ENCODE measurements at regions not wholly inside any gene's neighbourhood (a gene's known extent, or its start where the extent isn't known, plus 50 kb on each side); places are given as distances from the start of the nearest gene placed in this dataset.
"Not testable (repeated sequence)": the region's sequence is repeated elsewhere in the genome, so short reads cannot be mapped to it uniquely, and the experiment has no call there.

DNA sequence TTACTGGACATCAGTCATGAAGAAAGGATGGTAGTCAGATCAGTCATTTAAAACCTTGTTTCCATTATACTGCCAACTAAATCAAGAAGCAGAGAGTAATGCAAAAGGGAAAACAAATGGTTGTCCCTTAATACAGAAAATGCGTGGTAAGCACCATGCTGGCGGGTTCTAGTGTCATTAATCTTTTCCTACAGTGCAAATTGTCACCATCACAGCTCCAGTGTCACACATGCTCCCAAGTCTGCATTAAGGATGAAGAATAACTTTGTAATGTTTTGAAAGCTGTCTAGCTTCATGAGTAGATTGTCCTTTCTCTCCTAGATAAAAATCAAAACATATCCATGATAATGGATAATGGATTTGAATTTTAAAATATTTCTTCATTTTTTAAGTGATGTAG is 735.6 kb downstream of the EPHA7 start:
- Histone ChIP-seq H3K79me2 (ENCODE audit: control insufficient read depth, insufficient read depth, low read length) (no peaks in the 10 kb centered on the region), H3K27ac (ENCODE audit: insufficient read depth, low read length) (no peak overlapping the region), H3K4me1 (ENCODE audit: control insufficient read depth, extremely low read depth, insufficient read depth, low read length) (no peaks in the 10 kb centered on the region), H4K20me1 (ENCODE audit: control insufficient read depth, extremely low read depth, insufficient read depth, low read length) (no peaks in the 10 kb centered on the region), H3K4me3 (replicated peaks in 1 of 4; ENCODE audit: control extremely low read depth in 1 of 4, insufficient read depth in 1 of 4, low read depth in 3 of 4, low read length in 4 of 4) (no peak overlapping the region), H2AFZ (ENCODE audit: low read length) (no peak overlapping the region), H3K9me3 (ENCODE audit: control insufficient read depth, insufficient read depth, low read depth, low read length) (no peaks in the 10 kb centered on the region), H3K36me3 (ENCODE audit: control insufficient read depth, insufficient read depth, low read length) (no peaks in the 10 kb centered on the region), H3K9ac (ENCODE audit: insufficient read depth, low read length) (no peak overlapping the region), H3K27me3 (ENCODE audit: control insufficient read depth, insufficient read depth, low read length) (no peaks in the 10 kb centered on the region), H3K4me2 (ENCODE audit: extremely low read depth, insufficient read depth, low read length) (no peak overlapping the region)
- TF ChIP-seq EZH2 (IDR thresholded peaks at IDR 0.05; ENCODE audit: low read length, missing control alignments), result no peak
- TF ChIP-seq, protein P1, sequence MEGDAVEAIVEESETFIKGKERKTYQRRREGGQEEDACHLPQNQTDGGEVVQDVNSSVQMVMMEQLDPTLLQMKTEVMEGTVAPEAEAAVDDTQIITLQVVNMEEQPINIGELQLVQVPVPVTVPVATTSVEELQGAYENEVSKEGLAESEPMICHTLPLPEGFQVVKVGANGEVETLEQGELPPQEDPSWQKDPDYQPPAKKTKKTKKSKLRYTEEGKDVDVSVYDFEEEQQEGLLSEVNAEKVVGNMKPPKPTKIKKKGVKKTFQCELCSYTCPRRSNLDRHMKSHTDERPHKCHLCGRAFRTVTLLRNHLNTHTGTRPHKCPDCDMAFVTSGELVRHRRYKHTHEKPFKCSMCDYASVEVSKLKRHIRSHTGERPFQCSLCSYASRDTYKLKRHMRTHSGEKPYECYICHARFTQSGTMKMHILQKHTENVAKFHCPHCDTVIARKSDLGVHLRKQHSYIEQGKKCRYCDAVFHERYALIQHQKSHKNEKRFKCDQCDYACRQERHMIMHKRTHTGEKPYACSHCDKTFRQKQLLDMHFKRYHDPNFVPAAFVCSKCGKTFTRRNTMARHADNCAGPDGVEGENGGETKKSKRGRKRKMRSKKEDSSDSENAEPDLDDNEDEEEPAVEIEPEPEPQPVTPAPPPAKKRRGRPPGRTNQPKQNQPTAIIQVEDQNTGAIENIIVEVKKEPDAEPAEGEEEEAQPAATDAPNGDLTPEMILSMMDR (conservative IDR thresholded peaks at IDR 0.05 in 1 of 2, IDR thresholded peaks at IDR 0.05 in 1 of 2; ENCODE audit: low read depth in 1 of 2, low read length in 2 of 2), result no peak
- DNase-seq (ENCODE audit: low read depth in 2 of 2), result no peak

- TF ChIP-seq EZH2 (IDR thresholded peaks at IDR 0.05; ENCODE audit: low read length, missing control alignments), result no peak
- TF ChIP-seq, protein P1 (conservative IDR thresholded peaks at IDR 0.05 in 1 of 2, IDR thresholded peaks at IDR 0.05 in 1 of 2; ENCODE audit: low read depth in 1 of 2, low read length in 2 of 2), result no peak
- DNase-seq (ENCODE audit: low read depth in 2 of 2), result no peak
Observed at GRCh38 chr6:92682516-92683398, 736.6 kb downstream of the EPHA7 start.

GRCh38 chr6:92681401-92681800 is 738.0 kb downstream of the EPHA7 start:
- no peak for DNase-seq (ENCODE audit: low read depth in 2 of 2)
- Histone ChIP-seq H3K4me3 (replicated peaks in 1 of 4; ENCODE audit: control extremely low read depth in 1 of 4, insufficient read depth in 1 of 4, low read depth in 3 of 4, low read length in 4 of 4) (no peak overlapping the region), H2AFZ (ENCODE audit: low read length) (no peak overlapping the region)

More at GRCh38 chr6:92682516-92683398, 736.6 kb downstream of the EPHA7 start:
- no peaks in the 10 kb centered on the region for H3K36me3 ChIP-seq (ENCODE audit: control insufficient read depth, insufficient read depth, low read length)
- H3K27me3 ChIP-seq (ENCODE audit: control insufficient read depth, insufficient read depth, low read length), result no peaks in the 10 kb centered on the region
- no peak overlapping the region for H3K9ac ChIP-seq (ENCODE audit: insufficient read depth, low read length)
- H3K79me2 ChIP-seq (ENCODE audit: control insufficient read depth, insufficient read depth, low read length), result no peaks in the 10 kb centered on the region
- H3K4me3 ChIP-seq (replicated peaks in 1 of 4; ENCODE audit: control extremely low read depth in 1 of 4, insufficient read depth in 1 of 4, low read depth in 3 of 4, low read length in 4 of 4), result no peak overlapping the region
- no peaks in the 10 kb centered on the region for H3K9me3 ChIP-seq (ENCODE audit: control insufficient read depth, insufficient read depth, low read depth, low read length)
- no peak overlapping the region for H3K27ac ChIP-seq (ENCODE audit: insufficient read depth, low read length)
- no peaks in the 10 kb centered on the region for H3K4me1 ChIP-seq (ENCODE audit: control insufficient read depth, extremely low read depth, insufficient read depth, low read length)
- no peaks in the 10 kb centered on the region for H4K20me1 ChIP-seq (ENCODE audit: control insufficient read depth, extremely low read depth, insufficient read depth, low read length)
- no peak overlapping the region for H3K4me2 ChIP-seq (ENCODE audit: extremely low read depth, insufficient read depth, low read length)
- no peak overlapping the region for H2AFZ ChIP-seq (ENCODE audit: low read length)

GRCh38 chr6:92671462-92671861 is 747.9 kb downstream of the EPHA7 start:
- DNase-seq (ENCODE audit: low read depth in 2 of 2); H3K27ac ChIP-seq (ENCODE audit: insufficient read depth, low read length): not testable (repeated sequence)

More at GRCh38 chr6:92681401-92681800, 738.0 kb downstream of the EPHA7 start:
- Histone ChIP-seq H3K4me2 (ENCODE audit: extremely low read depth, insufficient read depth, low read length) (no peak overlapping the region), H3K9ac (ENCODE audit: insufficient read depth, low read length) (no peak overlapping the region), H4K20me1 (ENCODE audit: control insufficient read depth, extremely low read depth, insufficient read depth, low read length) (no peaks in the 10 kb centered on the region), H3K27me3 (ENCODE audit: control insufficient read depth, insufficient read depth, low read length) (no peaks in the 10 kb centered on the region), H3K79me2 (ENCODE audit: control insufficient read depth, insufficient read depth, low read length) (no peaks in the 10 kb centered on the region), H3K27ac (ENCODE audit: insufficient read depth, low read length) (no peak overlapping the region), H3K4me1 (ENCODE audit: control insufficient read depth, extremely low read depth, insufficient read depth, low read length) (no peaks in the 10 kb centered on the region), H3K36me3 (ENCODE audit: control insufficient read depth, insufficient read depth, low read length) (no peaks in the 10 kb centered on the region), H3K9me3 (ENCODE audit: control insufficient read depth, insufficient read depth, low read depth, low read length) (no peaks in the 10 kb centered on the region)
- no peak for TF ChIP-seq EZH2 (IDR thresholded peaks at IDR 0.05; ENCODE audit: low read length, missing control alignments)
- TF ChIP-seq, protein P1 (conservative IDR thresholded peaks at IDR 0.05 in 1 of 2, IDR thresholded peaks at IDR 0.05 in 1 of 2; ENCODE audit: low read depth in 1 of 2, low read length in 2 of 2), result no peak

More at GRCh38 chr6:92671462-92671861, 747.9 kb downstream of the EPHA7 start:
- H2AFZ ChIP-seq (ENCODE audit: low read length); H3K4me2 ChIP-seq (ENCODE audit: extremely low read depth, insufficient read depth, low read length); H3K4me1 ChIP-seq (ENCODE audit: control insufficient read depth, extremely low read depth, insufficient read depth, low read length); H3K36me3 ChIP-seq (ENCODE audit: control insufficient read depth, insufficient read depth, low read length); H3K79me2 ChIP-seq (ENCODE audit: control insufficient read depth, insufficient read depth, low read length); H3K9me3 ChIP-seq (ENCODE audit: control insufficient read depth, insufficient read depth, low read depth, low read length); H4K20me1 ChIP-seq (ENCODE audit: control insufficient read depth, extremely low read depth, insufficient read depth, low read length); H3K4me3 ChIP-seq (replicated peaks in 1 of 4; ENCODE audit: control extremely low read depth in 1 of 4, insufficient read depth in 1 of 4, low read depth in 3 of 4, low read length in 4 of 4); H3K9ac ChIP-seq (ENCODE audit: insufficient read depth, low read length); H3K27me3 ChIP-seq (ENCODE audit: control insufficient read depth, insufficient read depth, low read length): not testable (repeated sequence)

Measured in fibroblast of lung (primary cell).